ENCODE measurements at regions not wholly inside any gene's neighbourhood (a gene's known extent, or its start where the extent isn't known, plus 50 kb on each side); places are given as distances from the start of the nearest gene placed in this dataset.

DNA sequence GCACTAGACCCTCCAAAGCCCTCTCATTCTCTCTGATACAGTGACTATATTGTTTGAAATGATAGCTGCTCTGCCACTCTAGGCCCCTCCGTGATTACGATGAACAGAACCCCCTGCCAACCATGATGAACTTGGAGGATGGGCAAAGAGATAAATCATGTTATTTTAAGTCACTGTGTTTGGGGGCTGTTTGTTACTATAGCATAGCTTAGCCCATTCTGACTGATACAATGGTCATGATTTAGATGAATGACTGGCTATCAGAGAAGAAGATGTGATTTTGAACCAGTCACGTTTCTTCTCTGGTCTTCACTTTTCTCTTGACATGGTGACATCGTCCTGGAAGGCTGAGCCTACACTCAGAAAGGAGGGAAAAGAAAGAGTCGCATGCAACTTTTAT, 95.4 kb upstream of the HABP2 start:
- no peak for DNase-seq
- Mint-ChIP-seq H3K27me3 (peaks cover 13% of the 10 kb centered on the region), H3K9me3 (peaks cover 0 to 2% (median 0%) of the 10 kb centered on the region in 7 donors), H3K4me1 (no peaks in the 10 kb centered on the region), H3K36me3 (no peaks in the 10 kb centered on the region), H3K27ac (no peak overlapping the region), H3K4me3 (no peak overlapping the region)
- no peaks in the 10 kb centered on the region for H3K4me1 ChIP-seq (ENCODE audit: control insufficient read depth, insufficient read depth, low read length, poor library complexity, severe bottlenecking)
- H3K27ac ChIP-seq (ENCODE audit: insufficient read depth, low read length, poor library complexity, severe bottlenecking): no peak overlapping the region
- no peak overlapping the region for H3K4me3 ChIP-seq (ENCODE audit: low read depth, low read length)
- peaks cover 4% of the 10 kb centered on the region for H3K27me3 ChIP-seq (ENCODE audit: control insufficient read depth, insufficient read depth, low read length)
- no peaks in the 10 kb centered on the region for H3K9me3 ChIP-seq (ENCODE audit: control insufficient read depth in 2 of 2, low read length in 2 of 2)
- H3K36me3 ChIP-seq (ENCODE audit: control insufficient read depth, insufficient read depth, low read length): no peaks in the 10 kb centered on the region
- no peak for ATAC-seq (ENCODE audit: low read depth in 2 of 2)

GRCh38 chr10:113458451-113458850, 94.4 kb upstream of the HABP2 start:
- Histone ChIP-seq H3K36me3 (ENCODE audit: control insufficient read depth, insufficient read depth, low read length) (no peaks in the 10 kb centered on the region), H3K4me1 (ENCODE audit: control insufficient read depth, insufficient read depth, low read length, poor library complexity, severe bottlenecking) (no peaks in the 10 kb centered on the region), H3K9me3 (ENCODE audit: control insufficient read depth in 2 of 2, low read length in 2 of 2) (no peaks in the 10 kb centered on the region), H3K27me3 (ENCODE audit: control insufficient read depth, insufficient read depth, low read length) (peaks cover 4% of the 10 kb centered on the region), H3K27ac (ENCODE audit: insufficient read depth, low read length, poor library complexity, severe bottlenecking) (no peak overlapping the region), H3K4me3 (ENCODE audit: low read depth, low read length) (no peak overlapping the region)
- no peaks in the 10 kb centered on the region for H3K4me1 Mint-ChIP-seq
- H3K27ac Mint-ChIP-seq: no peak overlapping the region
- H3K9me3 Mint-ChIP-seq: peaks cover 0 to 5% (median 0%) of the 10 kb centered on the region in 7 donors
- DNase-seq (no peak), ATAC-seq (ENCODE audit: low read depth in 2 of 2) (no peak)
- H3K36me3 Mint-ChIP-seq: no peaks in the 10 kb centered on the region
- no peak overlapping the region for H3K4me3 Mint-ChIP-seq
- H3K27me3 Mint-ChIP-seq: peaks cover 19% of the 10 kb centered on the region

- Mint-ChIP-seq H3K27me3 (peaks cover 19% of the 10 kb centered on the region), H3K4me3 (no peak overlapping the region), H3K36me3 (no peaks in the 10 kb centered on the region), H3K9me3 (peaks cover 0 to 5% (median 0%) of the 10 kb centered on the region in 7 donors), H3K27ac (no peak overlapping the region), H3K4me1 (no peaks in the 10 kb centered on the region)
- no peak for DNase-seq
- Histone ChIP-seq H3K27ac (ENCODE audit: insufficient read depth, low read length, poor library complexity, severe bottlenecking) (no peak overlapping the region), H3K9me3 (ENCODE audit: control insufficient read depth in 2 of 2, low read length in 2 of 2) (no peaks in the 10 kb centered on the region), H3K27me3 (ENCODE audit: control insufficient read depth, insufficient read depth, low read length) (peaks cover 4% of the 10 kb centered on the region), H3K4me1 (ENCODE audit: control insufficient read depth, insufficient read depth, low read length, poor library complexity, severe bottlenecking) (no peaks in the 10 kb centered on the region), H3K4me3 (ENCODE audit: low read depth, low read length) (no peak overlapping the region), H3K36me3 (ENCODE audit: control insufficient read depth, insufficient read depth, low read length) (no peaks in the 10 kb centered on the region)
- ATAC-seq (ENCODE audit: low read depth in 2 of 2): no peak
These were observed 93.9 kb upstream of the HABP2 start for GRCh38 chr10:113458944-113459343.

DNA sequence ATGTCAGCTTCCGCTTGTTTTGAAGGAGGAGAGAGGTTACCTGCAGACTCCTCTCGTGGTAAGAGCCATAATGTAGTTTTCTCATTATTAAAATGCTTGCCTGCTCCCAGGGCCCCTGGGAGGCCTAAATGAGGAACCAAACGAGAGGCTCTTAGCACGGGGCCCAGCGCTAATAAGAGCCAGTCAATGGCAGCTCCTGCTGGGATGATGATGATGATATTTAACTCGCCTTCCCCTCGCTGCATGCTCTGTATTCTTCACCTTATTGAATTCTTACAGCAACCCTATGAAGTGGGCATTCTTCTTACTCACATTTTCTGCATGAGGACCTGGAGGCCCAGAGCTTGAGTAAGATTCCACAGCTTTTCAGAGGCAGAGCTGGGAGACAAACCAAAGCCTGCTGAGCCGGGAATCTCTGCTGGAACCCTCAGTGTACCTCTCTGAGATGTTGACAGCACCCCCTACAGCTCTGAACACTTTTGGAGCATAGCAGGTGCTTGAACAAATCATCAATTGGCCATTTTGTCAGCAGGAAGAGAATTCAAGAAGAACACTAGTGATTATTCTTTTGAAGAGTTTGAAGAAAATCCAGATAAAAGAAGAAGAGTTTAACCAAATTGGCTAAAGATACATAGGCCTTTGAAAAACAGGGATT, 93.1 kb upstream of the HABP2 start:
- Mint-ChIP-seq H3K36me3 (no peaks in the 10 kb centered on the region), H3K4me3 (no peak overlapping the region), H3K27me3 (peaks cover 19% of the 10 kb centered on the region), H3K27ac (no peak overlapping the region), H3K9me3 (peaks cover 0 to 5% (median 0%) of the 10 kb centered on the region in 7 donors), H3K4me1 (no peaks in the 10 kb centered on the region)
- H3K4me1 ChIP-seq (ENCODE audit: control insufficient read depth, insufficient read depth, low read length, poor library complexity, severe bottlenecking): no peaks in the 10 kb centered on the region
- ATAC-seq (ENCODE audit: low read depth in 2 of 2): no peak
- H3K4me3 ChIP-seq (ENCODE audit: low read depth, low read length): no peak overlapping the region
- no peaks in the 10 kb centered on the region for H3K36me3 ChIP-seq (ENCODE audit: control insufficient read depth, insufficient read depth, low read length)
- H3K27ac ChIP-seq (ENCODE audit: insufficient read depth, low read length, poor library complexity, severe bottlenecking): no peak overlapping the region
- no peak for DNase-seq
- H3K9me3 ChIP-seq (ENCODE audit: control insufficient read depth in 2 of 2, low read length in 2 of 2): no peaks in the 10 kb centered on the region
- peaks cover 4% of the 10 kb centered on the region for H3K27me3 ChIP-seq (ENCODE audit: control insufficient read depth, insufficient read depth, low read length)

- peaks cover 19% of the 10 kb centered on the region for H3K27me3 Mint-ChIP-seq
- H3K4me1 ChIP-seq (ENCODE audit: control insufficient read depth, insufficient read depth, low read length, poor library complexity, severe bottlenecking): no peaks in the 10 kb centered on the region
- H3K36me3 ChIP-seq (ENCODE audit: control insufficient read depth, insufficient read depth, low read length): no peaks in the 10 kb centered on the region
- no peak overlapping the region for H3K27ac Mint-ChIP-seq
- peaks cover 0 to 2% of the 10 kb centered on the region in 2 experiments for H3K9me3 ChIP-seq (ENCODE audit: control insufficient read depth in 2 of 2, low read length in 2 of 2)
- no peak overlapping the region for H3K4me3 ChIP-seq (ENCODE audit: low read depth, low read length)
- no peaks in the 10 kb centered on the region for H3K36me3 Mint-ChIP-seq
- H3K4me3 Mint-ChIP-seq: no peak overlapping the region
- ATAC-seq (ENCODE audit: low read depth in 2 of 2): no peak
- peaks cover 0 to 5% (median 0%) of the 10 kb centered on the region in 7 donors for H3K9me3 Mint-ChIP-seq
- no peaks in the 10 kb centered on the region for H3K4me1 Mint-ChIP-seq
- H3K27me3 ChIP-seq (ENCODE audit: control insufficient read depth, insufficient read depth, low read length): peaks cover 4% of the 10 kb centered on the region
- no peak overlapping the region for H3K27ac ChIP-seq (ENCODE audit: insufficient read depth, low read length, poor library complexity, severe bottlenecking)
- no peak for DNase-seq
These were observed 89.8 kb upstream of the HABP2 start for GRCh38 chr10:113463083-113463482.

GRCh38 chr10:113463777-113464176, 89.1 kb upstream of the HABP2 start:
- H3K4me3 ChIP-seq (ENCODE audit: low read depth, low read length): no peak overlapping the region
- DNase-seq (no peak), ATAC-seq (ENCODE audit: low read depth in 2 of 2) (no peak)
- Mint-ChIP-seq H3K9me3 (peaks cover 0 to 5% (median 0%) of the 10 kb centered on the region in 7 donors), H3K27ac (no peak overlapping the region), H3K4me3 (no peak overlapping the region), H3K4me1 (no peaks in the 10 kb centered on the region), H3K36me3 (no peaks in the 10 kb centered on the region), H3K27me3 (peaks cover 19% of the 10 kb centered on the region)
- H3K27ac ChIP-seq (ENCODE audit: insufficient read depth, low read length, poor library complexity, severe bottlenecking): no peak overlapping the region
- no peaks in the 10 kb centered on the region for H3K4me1 ChIP-seq (ENCODE audit: control insufficient read depth, insufficient read depth, low read length, poor library complexity, severe bottlenecking)
- H3K9me3 ChIP-seq (ENCODE audit: control insufficient read depth in 2 of 2, low read length in 2 of 2): peaks cover 0 to 2% of the 10 kb centered on the region in 2 experiments
- no peaks in the 10 kb centered on the region for H3K36me3 ChIP-seq (ENCODE audit: control insufficient read depth, insufficient read depth, low read length)
- peaks cover 4% of the 10 kb centered on the region for H3K27me3 ChIP-seq (ENCODE audit: control insufficient read depth, insufficient read depth, low read length)

DNA sequence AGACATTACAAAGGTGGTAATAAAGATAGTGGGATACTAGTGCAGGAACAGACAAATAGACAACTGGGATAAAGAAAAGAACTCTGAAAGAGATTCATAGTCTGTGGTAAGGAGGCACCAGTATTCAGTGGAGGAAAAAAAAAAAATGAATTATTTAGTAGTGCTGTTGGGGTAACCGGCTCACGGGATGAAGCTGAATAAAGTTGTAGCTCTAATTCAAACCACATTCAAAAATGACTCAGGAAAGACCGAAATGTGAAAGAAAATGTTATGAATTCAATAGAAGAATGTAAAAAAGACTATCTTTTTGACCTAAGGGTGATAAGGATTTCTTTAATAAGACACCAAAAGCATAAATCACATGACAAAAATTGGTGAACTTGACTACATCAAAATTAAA, 83.1 kb upstream of the HABP2 start:
- no peak overlapping the region for H3K27ac Mint-ChIP-seq
- Histone ChIP-seq H3K36me3 (ENCODE audit: control insufficient read depth, insufficient read depth, low read length) (no peaks in the 10 kb centered on the region), H3K4me1 (ENCODE audit: control insufficient read depth, insufficient read depth, low read length, poor library complexity, severe bottlenecking) (no peaks in the 10 kb centered on the region), H3K27me3 (ENCODE audit: control insufficient read depth, insufficient read depth, low read length) (no peaks in the 10 kb centered on the region), H3K4me3 (ENCODE audit: low read depth, low read length) (no peak overlapping the region), H3K27ac (ENCODE audit: insufficient read depth, low read length, poor library complexity, severe bottlenecking) (no peak overlapping the region), H3K9me3 (ENCODE audit: control insufficient read depth in 2 of 2, low read length in 2 of 2) (peaks cover 0 to 2% of the 10 kb centered on the region in 2 experiments)
- H3K4me1 Mint-ChIP-seq: no peaks in the 10 kb centered on the region
- peaks cover 0 to 3% (median 2%) of the 10 kb centered on the region in 7 donors for H3K9me3 Mint-ChIP-seq
- ATAC-seq (ENCODE audit: low read depth in 2 of 2): no peak
- H3K4me3 Mint-ChIP-seq: no peak overlapping the region
- DNase-seq: no peak
- H3K27me3 Mint-ChIP-seq: no peaks in the 10 kb centered on the region
- no peaks in the 10 kb centered on the region for H3K36me3 Mint-ChIP-seq
